Kidney epithelial cell (primary cell): ENCODE measurements at regions not wholly inside any gene's neighbourhood (a gene's known extent, or its start where the extent isn't known, plus 50 kb on each side); places are given as distances from the start of the nearest gene placed in this dataset.

Experiments used
- DNase-seq: peaks from one replicate; pipeline ENCODE4 v3.0.0-alpha.2; 2010; ENCODE audit warnings: low read depth
- H3K27me3 ChIP-seq: 2 replicates; pipeline ENCODE4 v1.6.0; 2011; ENCODE audit warnings: low read length; ENCODE audit not compliant: control insufficient read depth, insufficient read depth
- H3K36me3 ChIP-seq: 2 replicates; pipeline ENCODE4 v1.5.1; 2011; ENCODE audit warnings: low read length; ENCODE audit not compliant: control insufficient read depth, insufficient read depth
- H3K4me3 ChIP-seq: 2 replicates; pipeline ENCODE4 v1.5.1; 2011; ENCODE audit warnings: low read depth, mild to moderate bottlenecking, control low read depth, low read length
- TF ChIP-seq, protein P1 (sequence below): IDR thresholded peaks from 2 replicates; pipeline ENCODE4 v1.5.1; 2011; ENCODE audit warnings: mild to moderate bottlenecking, moderate library complexity, low read length, control low read depth, inconsistent platforms; ENCODE audit not compliant: insufficient read depth, poor library complexity, severe bottlenecking

DNA sequence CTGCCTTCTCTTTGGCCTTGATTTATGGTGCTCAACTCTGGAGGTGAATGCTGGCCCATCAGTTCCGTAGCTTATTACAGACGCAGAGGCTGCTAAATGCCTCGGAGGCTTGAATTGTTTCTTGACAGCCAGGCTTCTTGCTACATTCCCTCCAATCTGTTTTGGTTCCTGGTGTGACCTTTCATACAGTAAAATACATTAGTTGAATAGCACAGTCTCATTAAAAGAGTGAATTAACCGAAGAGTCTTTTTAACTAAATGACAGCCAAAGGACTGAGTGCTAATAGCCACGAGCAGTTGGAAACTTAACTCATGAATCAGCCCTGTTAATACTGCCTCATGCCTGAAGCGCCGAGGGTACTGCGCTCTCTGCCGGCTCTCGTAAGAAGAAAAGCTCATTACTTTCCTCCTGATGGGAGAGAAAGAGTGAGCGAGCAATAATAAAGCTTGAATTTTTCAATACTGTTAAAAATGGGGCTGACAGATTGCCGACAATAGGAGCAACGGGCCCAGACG, 236.4 kb upstream of the GPR26 start:
- H3K27me3 ChIP-seq: peaks cover 14% of the 10 kb centered on the region
- DNase-seq: no peak
- H3K4me3 ChIP-seq: no peak overlapping the region
- TF ChIP-seq, protein P1, sequence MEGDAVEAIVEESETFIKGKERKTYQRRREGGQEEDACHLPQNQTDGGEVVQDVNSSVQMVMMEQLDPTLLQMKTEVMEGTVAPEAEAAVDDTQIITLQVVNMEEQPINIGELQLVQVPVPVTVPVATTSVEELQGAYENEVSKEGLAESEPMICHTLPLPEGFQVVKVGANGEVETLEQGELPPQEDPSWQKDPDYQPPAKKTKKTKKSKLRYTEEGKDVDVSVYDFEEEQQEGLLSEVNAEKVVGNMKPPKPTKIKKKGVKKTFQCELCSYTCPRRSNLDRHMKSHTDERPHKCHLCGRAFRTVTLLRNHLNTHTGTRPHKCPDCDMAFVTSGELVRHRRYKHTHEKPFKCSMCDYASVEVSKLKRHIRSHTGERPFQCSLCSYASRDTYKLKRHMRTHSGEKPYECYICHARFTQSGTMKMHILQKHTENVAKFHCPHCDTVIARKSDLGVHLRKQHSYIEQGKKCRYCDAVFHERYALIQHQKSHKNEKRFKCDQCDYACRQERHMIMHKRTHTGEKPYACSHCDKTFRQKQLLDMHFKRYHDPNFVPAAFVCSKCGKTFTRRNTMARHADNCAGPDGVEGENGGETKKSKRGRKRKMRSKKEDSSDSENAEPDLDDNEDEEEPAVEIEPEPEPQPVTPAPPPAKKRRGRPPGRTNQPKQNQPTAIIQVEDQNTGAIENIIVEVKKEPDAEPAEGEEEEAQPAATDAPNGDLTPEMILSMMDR: no peak
- H3K36me3 ChIP-seq: no peaks in the 10 kb centered on the region

DNA sequence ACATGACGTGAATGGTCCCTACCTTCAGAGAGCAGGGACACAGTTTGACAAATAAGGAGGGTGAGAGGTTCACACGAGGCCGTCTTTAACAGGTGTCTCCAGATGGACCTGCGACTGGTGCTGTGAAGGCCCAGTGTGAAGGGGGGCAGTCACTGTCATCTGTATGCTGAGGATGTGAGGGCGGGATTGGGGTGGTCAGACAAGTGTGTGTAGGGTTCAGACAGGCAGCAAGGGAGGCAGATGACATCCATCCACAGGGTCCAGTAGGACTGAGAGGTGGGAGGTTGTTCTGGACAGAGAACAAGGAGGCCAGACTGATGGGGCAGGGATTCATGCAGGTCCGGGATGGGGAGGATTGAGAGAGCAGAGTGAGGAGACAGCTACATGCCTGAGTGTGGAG, 232.6 kb upstream of the GPR26 start:
- TF ChIP-seq, protein P1: no peak
- H3K27me3 ChIP-seq: peaks cover 11% of the 10 kb centered on the region
- no peak overlapping the region for H3K4me3 ChIP-seq
- no peak for DNase-seq
- no peaks in the 10 kb centered on the region for H3K36me3 ChIP-seq

DNA sequence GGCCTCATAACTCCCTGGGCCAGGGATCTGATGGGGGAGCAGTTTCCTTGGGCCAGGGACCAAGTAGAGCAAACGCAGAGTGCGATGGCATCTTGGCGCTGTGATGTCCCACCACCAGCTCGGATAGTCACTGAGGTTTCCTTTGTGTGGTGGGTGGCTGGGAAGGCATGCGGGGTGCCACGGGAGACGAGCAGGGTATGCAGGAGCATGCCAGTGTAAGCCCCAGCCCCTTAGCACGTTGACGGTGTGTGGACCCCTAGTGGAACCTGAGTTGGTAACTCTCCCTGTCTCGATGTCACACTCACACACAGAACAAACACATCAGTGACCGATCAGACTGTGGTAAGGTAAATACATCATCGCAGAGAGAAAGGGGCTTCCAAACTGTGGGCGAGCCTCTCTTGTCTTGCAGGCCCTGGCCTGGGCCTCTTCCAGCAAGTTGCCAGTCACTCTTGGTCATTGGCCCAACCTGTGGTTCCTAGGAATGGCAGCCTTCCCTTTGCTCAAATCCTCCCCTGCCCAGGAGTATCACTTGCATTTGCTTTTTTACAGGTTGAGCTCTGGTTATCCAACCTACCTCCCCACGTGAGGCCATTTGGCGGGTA, 231.6 kb upstream of the GPR26 start:
- peaks cover 3% of the 10 kb centered on the region for H3K27me3 ChIP-seq
- H3K36me3 ChIP-seq: no peaks in the 10 kb centered on the region
- DNase-seq: no peak
- no peak overlapping the region for H3K4me3 ChIP-seq
- TF ChIP-seq, protein P1: no peak

DNA sequence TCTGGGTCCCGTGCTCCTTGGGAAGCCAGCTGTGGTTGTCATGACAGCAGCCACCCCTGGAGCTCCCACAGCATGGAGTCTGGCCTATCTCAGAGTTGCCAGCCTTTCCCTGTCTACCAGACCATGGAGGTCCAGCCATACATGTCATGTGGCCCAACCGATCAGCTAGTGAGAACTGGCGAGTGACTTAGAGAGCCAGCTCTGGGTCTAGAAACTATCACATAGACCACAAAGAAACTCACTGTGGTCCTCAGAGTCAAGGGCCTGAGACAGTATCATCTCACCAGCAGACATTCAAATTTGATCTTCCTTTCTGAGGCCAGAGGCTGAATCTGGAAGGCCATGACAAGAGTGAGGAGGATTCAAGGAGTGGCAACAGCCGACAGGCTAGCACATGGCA, 223.3 kb upstream of the GPR26 start:
- Histone ChIP-seq H3K27me3 (no peaks in the 10 kb centered on the region), H3K36me3 (no peaks in the 10 kb centered on the region)

DNA sequence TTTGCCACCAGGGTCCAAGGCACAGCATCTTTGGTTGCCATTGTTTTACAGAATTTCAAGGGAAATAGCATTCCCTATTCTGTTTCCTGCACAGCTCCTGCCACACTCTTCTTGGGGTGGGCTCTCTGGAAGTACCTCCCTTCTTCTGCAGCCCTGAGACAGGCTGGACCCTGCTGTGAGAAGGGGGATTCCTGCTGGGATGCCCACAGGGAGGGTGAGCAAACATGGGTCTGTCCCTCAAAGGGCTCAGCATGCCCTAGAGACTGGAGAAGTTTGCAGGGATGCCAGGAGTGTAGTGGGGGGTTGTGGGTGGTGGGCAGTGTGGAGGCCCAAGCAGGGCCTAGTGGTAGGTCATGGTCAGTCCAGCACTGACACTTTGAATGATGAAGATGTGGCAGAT, 222.2 kb upstream of the GPR26 start:
- TF ChIP-seq, protein P1: no peak
- H3K36me3 ChIP-seq: no peaks in the 10 kb centered on the region
- no peak overlapping the region for H3K4me3 ChIP-seq
- H3K27me3 ChIP-seq: no peaks in the 10 kb centered on the region
- DNase-seq: no peak

More for the DNA sequence above, 223.3 kb upstream of the GPR26 start:
- DNase-seq: no peak
- no peak overlapping the region for H3K4me3 ChIP-seq
- TF ChIP-seq, protein P1: no peak

DNA sequence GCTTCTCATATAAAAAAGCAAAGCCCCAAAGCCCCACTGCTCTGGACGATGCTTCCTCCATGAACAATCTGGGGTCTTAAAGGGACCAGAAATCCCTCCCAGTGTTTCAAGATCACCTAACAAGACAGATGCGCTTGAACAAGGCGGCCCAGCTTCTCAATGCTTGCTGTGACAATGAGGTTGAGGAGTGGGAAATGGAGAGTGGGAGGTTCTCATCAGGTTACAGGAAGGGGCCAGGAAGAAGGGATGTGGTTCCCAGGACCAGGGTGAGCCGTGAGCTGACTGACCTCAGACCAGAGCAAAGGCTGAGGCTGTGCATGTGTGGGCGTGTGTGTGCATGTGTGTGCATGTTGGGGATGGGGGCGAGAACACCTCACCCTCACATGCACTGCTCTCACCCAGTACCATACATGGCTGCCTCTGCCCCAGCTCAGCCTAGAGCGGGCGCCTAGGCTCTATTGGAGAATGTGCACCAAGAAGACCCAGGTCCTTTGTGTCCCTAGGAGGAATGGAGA, 220.8 kb upstream of the GPR26 start:
- no peak for DNase-seq
- TF ChIP-seq, protein P1: no peak
- Histone ChIP-seq H3K4me3 (no peak overlapping the region), H3K27me3 (no peaks in the 10 kb centered on the region), H3K36me3 (no peaks in the 10 kb centered on the region)
